Fibroblast of skin of left biceps (primary cell): ENCODE measurements at regions not wholly inside any gene's neighbourhood (a gene's known extent, or its start where the extent isn't known, plus 50 kb on each side); places are given as distances from the start of the nearest gene placed in this dataset.

ENCODE experiments used
- DNase-seq, 2 experiments: peaks; one replicate each; pipeline ENCODE4 v3.0.0-alpha.2; 2013; ENCODE audit warnings: low read depth in 2 of 2

DNA sequence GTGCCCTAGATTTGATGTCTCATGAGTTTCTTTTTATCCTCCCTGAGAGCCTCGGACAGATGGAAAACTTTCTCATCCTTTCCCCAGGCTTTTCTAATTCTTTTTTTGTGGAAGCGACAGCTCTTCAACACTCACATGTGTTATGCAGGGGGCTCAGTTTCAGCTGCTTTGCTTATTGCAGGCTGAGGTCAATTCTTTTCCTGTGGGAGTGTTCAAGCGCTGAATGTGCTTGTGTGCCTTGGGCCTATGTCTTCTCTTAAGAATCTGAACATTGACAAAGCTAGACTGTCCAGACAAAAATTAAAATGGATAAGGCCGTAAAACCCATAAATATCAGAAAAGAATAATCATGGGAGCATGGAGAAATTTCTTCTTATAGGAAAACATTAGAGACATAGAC lies 125.2 kb upstream of the STEAP4 start:
- no peak for DNase-seq

DNA sequence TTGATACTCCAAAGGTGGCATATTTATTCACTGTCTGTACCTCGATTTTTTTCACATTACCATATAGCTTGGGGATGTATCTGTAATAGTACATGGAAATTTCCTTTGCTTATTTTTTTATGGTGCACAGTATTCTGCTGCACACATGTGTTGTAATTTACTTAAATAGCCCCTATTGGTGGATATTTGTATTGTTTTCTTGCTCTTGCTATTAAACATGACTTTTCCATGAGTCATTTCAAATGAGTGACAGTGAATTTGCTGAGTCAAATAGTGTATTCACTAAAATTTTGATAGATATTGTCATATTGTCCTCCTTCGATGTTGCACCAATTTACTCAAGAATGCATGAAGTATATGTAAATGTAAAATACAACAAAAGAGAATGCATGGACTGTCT lies 122.7 kb upstream of the STEAP4 start:
- no peak for DNase-seq

DNA sequence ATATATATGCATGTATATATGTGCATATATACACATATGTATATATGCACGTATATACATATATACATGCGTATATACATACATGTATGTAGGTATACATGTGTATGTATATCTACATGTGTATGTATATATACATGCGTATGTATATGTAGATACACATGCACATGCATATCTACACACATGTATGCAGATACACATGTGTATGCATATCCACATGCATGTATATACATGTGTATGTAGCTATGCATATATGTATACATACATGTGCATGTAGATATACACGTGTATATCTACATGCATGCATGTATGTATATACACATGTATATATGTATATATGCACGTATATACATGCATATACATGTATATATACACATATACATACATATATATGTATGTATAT lies 95.8 kb upstream of the STEAP4 start:
- no peak for DNase-seq

DNA sequence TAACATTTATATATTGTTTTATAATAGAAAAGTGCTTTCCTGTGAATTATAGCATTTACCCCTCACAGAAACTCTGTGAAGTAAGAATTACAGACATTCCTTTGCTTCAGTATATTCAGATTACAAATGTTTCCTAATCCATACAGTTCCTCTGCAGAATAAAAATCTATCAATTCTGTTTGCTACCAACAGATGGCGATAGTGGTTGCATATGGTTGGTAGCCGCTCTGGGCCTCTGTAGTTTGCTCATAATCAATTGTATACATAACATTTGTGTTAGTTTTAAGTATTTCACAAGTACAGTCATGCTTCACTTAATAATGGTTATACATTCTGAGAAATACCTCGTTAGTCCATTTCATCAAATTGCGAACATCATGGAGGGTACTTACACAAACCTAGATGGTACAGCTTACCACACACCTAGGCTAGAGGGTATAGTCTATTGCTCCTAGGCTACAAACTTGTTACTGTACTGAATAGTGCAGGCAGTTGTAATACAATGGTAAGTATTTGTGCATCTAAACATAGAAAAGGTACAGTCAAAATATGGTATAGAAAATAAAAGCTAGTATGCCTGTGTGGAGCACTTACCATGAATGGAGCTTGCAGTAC lies 94.4 kb upstream of the STEAP4 start:
- DNase-seq: no peak

- no peak for DNase-seq
Observed at GRCh38 chr7:88399696-88400240, 93.1 kb upstream of the STEAP4 start.

DNA sequence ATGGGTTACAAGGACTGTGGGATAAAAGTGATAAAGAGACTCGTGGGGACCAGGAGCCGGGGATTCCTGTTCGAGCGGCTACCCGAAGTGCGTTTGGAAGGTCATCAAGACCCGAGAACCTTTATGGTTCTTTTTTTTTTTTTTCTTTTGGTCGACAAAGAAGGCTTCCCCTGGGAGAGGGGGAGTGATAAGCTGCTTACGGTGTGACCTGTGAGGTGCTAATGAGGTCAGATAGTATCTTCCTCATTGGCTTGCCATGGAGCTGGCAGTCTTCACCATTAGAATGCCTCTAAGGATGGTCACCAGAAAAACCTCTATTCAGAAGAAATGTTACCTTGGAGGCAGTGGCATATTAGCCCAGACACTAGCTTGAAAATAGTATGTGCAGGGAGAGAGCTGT lies 92.3 kb upstream of the STEAP4 start:
- DNase-seq: no peak

DNA sequence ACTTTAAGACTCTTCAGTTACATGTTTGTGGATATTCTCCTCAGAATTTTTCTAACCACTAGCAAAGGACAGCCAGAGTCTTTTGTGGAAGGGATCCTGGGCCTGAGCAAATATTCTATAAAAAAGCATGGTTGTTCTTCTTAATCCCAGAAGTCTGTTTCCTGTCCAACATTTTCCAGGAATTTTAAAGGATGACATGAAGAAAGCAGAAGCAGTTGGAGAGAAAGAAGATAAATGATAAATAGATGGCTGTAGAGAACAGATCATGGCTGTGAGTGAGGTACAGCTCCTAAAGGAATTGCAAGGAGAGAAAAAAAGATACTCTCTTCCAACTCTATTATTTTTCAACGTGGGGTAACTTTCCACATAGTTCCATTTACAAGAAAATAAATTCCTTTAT lies 91.8 kb upstream of the STEAP4 start:
- DNase-seq: no peak

GRCh38 chr7:88396948-88397322 lies 90.2 kb upstream of the STEAP4 start:
- DNase-seq: no peak

DNA sequence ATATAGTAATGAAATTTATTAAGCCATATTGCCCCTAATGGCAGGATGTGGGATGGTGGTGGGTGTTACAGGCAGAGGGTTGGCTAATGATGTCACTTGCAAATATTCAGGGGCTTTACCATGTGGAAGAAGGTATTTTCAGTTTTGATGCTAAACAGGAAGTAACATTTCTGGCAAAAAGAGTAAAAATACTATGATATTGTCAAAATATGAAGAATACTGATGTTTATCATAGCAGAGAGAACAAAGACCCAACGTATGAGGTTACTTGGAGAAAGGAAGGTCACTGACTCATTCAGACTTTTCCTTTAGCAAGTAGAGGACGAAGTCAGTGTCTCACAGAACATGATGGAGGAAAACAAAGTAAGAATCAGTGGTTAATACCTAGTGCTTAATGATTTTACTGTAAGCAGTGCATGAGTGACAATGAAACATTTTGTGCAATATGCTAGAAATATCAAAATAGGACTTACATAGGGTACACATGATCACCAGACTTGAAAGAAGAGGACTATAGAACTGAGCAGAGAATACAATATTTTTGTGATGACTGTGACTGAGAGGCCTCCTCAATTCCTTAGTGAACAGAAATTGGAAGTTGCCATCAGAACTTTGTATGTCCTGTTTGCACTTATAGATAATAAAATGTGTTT lies 89.7 kb upstream of the STEAP4 start:
- DNase-seq: no peak

- DNase-seq: no peak
Observed at GRCh38 chr7:88395715-88396114, 89.0 kb upstream of the STEAP4 start.

DNA sequence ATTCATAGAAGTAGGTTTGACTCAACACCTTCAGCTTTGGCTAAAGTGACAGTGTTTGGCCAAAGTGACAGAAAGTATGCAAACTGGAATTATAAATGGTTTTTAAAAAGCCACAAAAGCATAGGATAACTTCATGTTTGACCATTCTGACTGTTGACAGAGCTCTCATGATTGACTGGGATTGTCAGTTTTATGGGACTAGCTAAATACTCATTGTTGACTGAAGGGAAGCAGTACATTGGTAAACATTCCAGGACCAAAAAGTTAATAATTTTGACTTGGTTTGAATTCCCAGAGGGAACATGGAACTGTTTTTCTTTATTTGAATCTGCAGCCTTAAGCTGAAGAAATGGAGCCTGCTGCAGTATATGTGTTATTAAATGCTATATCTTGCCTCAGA lies 84.6 kb upstream of the STEAP4 start:
- no peak for DNase-seq

DNA sequence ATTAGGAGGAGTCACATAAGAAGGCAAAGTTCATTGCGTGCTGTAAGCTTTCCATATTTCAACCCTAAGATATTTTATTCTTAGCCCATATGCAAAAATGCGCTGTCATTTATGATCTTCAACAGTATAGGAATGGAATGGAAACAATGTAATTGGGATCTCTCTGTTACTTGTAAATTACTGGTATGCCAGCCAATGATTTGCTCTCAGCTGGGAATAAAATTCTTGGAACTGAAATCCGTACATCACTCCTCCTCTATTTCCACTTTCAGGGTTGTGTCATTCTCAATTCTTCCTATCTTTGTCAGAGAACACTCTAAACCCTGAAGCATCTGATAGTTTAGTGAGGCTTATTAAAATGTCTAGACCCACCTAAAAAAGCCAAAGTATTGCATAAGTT lies 80.7 kb upstream of the STEAP4 start:
- DNase-seq: no peak

DNA sequence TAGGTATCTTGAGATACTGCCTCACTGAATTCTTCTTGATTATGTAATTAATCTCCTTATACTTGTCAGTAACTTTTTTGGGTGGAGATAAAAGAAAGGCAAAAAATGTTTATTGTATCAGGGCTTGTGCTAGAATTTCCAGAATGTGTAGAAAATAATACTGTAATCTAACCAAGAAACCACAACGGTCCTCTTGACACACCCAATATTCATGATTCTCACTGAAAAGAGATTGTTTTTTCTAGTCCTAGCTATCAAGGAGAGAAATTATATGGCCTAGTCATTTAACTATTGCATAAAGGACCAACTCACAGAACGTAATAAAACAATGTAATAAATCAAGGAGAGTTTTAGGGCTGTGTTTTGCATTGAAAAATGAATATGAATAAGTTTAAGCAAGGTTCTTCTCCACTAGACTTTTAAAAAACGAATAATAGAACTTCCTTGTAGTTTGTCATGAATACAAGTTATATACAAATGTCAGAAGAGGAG lies 80.0 kb upstream of the STEAP4 start:
- no peak for DNase-seq

DNA sequence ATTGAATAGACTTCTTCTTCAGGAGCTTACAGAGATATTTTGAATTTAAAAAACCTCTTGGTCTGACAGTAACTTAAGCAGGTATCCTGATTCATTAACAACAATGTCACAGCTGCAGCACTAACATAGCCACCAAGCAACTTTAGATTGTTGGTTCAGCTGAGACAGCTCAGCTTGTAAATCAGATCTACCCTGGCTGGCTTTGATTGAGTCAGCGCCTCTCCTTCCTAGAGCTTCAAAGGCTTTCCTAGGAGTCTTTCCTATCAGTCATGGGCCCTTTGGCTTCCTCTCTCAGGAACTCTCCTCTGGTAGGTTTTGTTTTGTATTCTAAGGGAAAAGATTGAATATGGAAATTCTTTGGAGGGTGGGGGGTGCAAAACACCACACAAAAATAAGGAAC lies 70.7 kb upstream of the STEAP4 start:
- no peak for DNase-seq

DNA sequence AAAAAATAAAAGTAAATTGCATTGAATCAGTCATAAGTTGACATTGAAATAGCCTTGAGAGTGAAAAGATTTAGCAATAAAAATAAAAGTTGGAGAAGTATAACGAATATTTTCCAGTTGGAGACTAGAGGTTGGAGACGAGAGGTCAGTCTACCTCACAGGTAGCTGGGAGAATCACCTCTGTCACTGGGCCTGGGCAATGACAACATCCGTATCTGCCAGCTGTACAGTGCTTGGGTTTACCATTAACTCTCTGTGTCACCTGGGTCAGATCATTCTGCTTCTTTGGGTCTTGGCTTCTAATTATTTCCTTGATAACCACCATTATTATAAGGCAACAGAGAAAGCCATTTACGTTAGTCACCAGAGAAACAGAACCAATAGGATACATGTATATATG lies 62.0 kb upstream of the STEAP4 start:
- DNase-seq: no peak

GRCh38 chr7:88366845-88367244 lies 60.2 kb upstream of the STEAP4 start:
- no peak for DNase-seq

DNA sequence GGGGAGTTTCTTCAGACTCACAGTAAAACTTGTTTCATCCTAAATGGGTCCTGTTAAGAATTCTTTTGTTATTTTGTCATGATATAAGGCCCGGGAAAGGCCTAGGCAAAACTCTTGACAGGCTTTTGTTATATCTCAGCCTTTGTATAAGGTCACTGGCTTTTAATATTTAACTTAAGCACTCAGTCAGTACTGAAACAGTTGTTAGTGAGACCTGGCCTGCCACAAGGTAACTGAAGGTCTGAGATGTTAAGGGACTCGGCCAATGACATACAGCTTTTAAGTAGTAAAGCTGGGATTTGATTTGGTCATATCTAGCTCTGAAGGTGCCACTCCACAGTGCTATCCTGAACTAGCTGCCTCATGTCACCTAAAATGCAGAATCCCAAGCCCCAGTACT lies 57.2 kb upstream of the STEAP4 start:
- no peak for DNase-seq

- DNase-seq: no peak
Observed at GRCh38 chr7:88363249-88363648, 56.6 kb upstream of the STEAP4 start.

- DNase-seq: no peak
Observed at GRCh38 chr7:88361357-88361756, 54.7 kb upstream of the STEAP4 start.

DNA sequence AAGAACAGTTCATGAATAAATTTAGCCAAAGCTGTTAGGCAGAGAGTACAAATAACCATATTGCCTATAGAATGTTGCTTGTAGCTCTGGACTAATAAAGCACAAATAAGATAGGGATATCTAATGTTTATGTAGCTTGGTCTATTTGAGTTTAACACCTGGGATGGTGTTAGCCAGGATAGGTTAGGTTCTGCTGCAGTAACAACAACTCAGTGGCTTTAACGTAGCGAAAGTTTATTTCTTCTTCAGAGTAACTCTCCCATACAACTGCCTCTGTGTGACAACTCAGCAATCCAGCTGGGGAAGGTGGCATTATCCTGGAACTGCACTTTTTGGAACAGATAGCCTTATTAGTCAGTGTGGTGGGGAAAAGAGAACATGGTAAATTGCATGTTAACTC lies 52.2 kb upstream of the STEAP4 start:
- no peak for DNase-seq

DNA sequence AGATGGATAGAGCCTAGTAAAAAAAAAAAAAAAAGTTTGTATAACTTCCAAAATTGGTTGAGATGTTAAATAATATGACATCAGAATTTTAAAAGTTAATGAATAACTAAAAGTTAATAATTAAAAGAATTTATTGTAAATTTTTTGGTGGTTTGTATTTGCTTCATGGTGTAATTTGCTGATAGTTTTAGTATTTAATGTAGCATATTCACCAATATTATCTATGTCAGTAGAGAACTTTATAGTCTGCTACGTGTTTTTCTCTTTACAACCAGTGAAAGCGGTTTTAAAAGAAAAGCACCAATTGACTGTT lies 51.8 kb upstream of the STEAP4 start:
- no peak for DNase-seq

- no peak for DNase-seq
Observed at GRCh38 chr7:88357781-88358525, 51.3 kb upstream of the STEAP4 start.

DNA sequence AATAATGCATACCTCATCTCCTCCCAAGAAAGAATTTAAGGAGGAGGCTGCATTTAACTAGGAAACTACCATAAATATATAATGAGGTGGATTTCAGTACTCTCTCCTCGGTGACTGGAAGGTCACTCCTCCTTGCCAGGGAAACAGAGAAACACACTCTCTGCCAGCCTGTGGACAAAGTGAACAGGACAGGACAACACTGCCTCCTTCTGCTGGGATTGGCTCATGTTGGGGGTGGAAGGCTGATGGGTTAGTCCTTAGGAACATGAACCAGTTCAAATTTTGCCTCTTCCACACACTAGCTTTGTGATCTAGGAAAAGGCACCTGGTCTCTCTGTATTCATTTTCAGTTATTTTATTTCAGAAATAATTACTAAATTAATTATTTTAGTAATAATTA lies 50.6 kb upstream of the STEAP4 start:
- DNase-seq: no peak
